ENCODE measurements at regions not wholly inside any gene's neighbourhood (a gene's known extent, or its start where the extent isn't known, plus 50 kb on each side); places are given as distances from the start of the nearest gene placed in this dataset.

- Histone ChIP-seq H3K27ac (no peak overlapping the region), H3K36me3 (replicated peaks in 1 of 2) (no peaks in the 10 kb centered on the region), H3K9me3 (replicated peaks in 1 of 3) (no peaks in the 10 kb centered on the region), H3K27me3 (no peaks in the 10 kb centered on the region), H3K4me1 (replicated peaks in 1 of 2) (peaks cover 0 to 4% of the 10 kb centered on the region in 2 donors), H3K4me3 (no peak overlapping the region)
- intact Hi-C loops (cut with DNase I), result no loop called here
- 68 to 80% (median 69%) methylated on average over 2 to 18 of the region's 18 CpGs for WGBS, 4 donors
- TF ChIP-seq CTCF (IDR thresholded peaks at IDR 0.05) (no peak), POLR2A (IDR thresholded peaks at IDR 0.05) (no peak)
- peak in 1 of 7 donors; percentile 50 for DNase-seq
Measured at GRCh38 chr4:26029568-26030131, 115.6 kb downstream of the SMIM20 start.

GRCh38 chr4:26030260-26030667 is 116.2 kb downstream of the SMIM20 start:
- Histone ChIP-seq H3K27ac (no peak overlapping the region), H3K36me3 (replicated peaks in 1 of 2) (no peaks in the 10 kb centered on the region), H3K4me3 (no peak overlapping the region), H3K4me1 (replicated peaks in 1 of 2) (peaks cover 0 to 4% of the 10 kb centered on the region in 2 donors), H3K27me3 (no peaks in the 10 kb centered on the region), H3K9me3 (replicated peaks in 1 of 3) (no peaks in the 10 kb centered on the region)
- DNase-seq, result peak in 1 of 7 donors; percentile 15
- TF ChIP-seq CTCF (IDR thresholded peaks at IDR 0.05) (no peak), POLR2A (IDR thresholded peaks at IDR 0.05) (no peak)
- WGBS, 4 donors, result 46 to 63% (median 61%) methylated on average over 5 of the region's 5 CpGs
- intact Hi-C loops (cut with DNase I), result no loop called here

GRCh38 chr4:26030780-26031179 is 116.8 kb downstream of the SMIM20 start:
- peak in 1 of 7 donors; percentile 20 for DNase-seq
- 86 to 89% (median 88%) methylated on average over 8 of the region's 8 CpGs for whole genome bisulfite sequencing, 4 donors
- Histone ChIP-seq H3K36me3 (replicated peaks in 1 of 2) (no peaks in the 10 kb centered on the region), H3K27ac (no peak overlapping the region), H3K9me3 (replicated peaks in 1 of 3) (no peaks in the 10 kb centered on the region), H3K4me3 (no peak overlapping the region), H3K27me3 (no peaks in the 10 kb centered on the region), H3K4me1 (replicated peaks in 1 of 2) (peaks cover 0 to 4% of the 10 kb centered on the region in 2 donors)
- TF ChIP-seq POLR2A (IDR thresholded peaks at IDR 0.05) (no peak), CTCF (IDR thresholded peaks at IDR 0.05) (no peak)
- intact Hi-C loops (cut with DNase I), result no loop called here

GRCh38 chr4:26031704-26032103 is 117.7 kb downstream of the SMIM20 start:
- H3K36me3 ChIP-seq (replicated peaks in 1 of 2), result no peaks in the 10 kb centered on the region
- H3K27me3 ChIP-seq, result no peaks in the 10 kb centered on the region
- intact Hi-C loops (cut with DNase I), result no loop called here
- DNase-seq, result no peak
- H3K27ac ChIP-seq, result no peak overlapping the region
- TF ChIP-seq CTCF (IDR thresholded peaks at IDR 0.05) (no peak), POLR2A (IDR thresholded peaks at IDR 0.05) (no peak)
- WGBS, 4 donors, result 89 to 94% (median 92%) methylated on average over 4 of the region's 4 CpGs
- no peak overlapping the region for H3K4me3 ChIP-seq
- no peaks in the 10 kb centered on the region for H3K9me3 ChIP-seq (replicated peaks in 1 of 3)
- peaks cover 0 to 4% of the 10 kb centered on the region in 2 donors for H3K4me1 ChIP-seq (replicated peaks in 1 of 2)
